ENCODE measurements at regions not wholly inside any gene's neighbourhood (a gene's known extent, or its start where the extent isn't known, plus 50 kb on each side); places are given as distances from the start of the nearest gene placed in this dataset.

GRCh38 chr2:215760091-215760490 lies 253.3 kb downstream of the MREG start:
- TF ChIP-seq, protein P1, sequence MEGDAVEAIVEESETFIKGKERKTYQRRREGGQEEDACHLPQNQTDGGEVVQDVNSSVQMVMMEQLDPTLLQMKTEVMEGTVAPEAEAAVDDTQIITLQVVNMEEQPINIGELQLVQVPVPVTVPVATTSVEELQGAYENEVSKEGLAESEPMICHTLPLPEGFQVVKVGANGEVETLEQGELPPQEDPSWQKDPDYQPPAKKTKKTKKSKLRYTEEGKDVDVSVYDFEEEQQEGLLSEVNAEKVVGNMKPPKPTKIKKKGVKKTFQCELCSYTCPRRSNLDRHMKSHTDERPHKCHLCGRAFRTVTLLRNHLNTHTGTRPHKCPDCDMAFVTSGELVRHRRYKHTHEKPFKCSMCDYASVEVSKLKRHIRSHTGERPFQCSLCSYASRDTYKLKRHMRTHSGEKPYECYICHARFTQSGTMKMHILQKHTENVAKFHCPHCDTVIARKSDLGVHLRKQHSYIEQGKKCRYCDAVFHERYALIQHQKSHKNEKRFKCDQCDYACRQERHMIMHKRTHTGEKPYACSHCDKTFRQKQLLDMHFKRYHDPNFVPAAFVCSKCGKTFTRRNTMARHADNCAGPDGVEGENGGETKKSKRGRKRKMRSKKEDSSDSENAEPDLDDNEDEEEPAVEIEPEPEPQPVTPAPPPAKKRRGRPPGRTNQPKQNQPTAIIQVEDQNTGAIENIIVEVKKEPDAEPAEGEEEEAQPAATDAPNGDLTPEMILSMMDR (IDR thresholded peaks at IDR 0.05), result no peak
- intact Hi-C loops (cut with DNase I), result no loop called here
- Histone ChIP-seq H3K27ac (peak overlapping the region in 1 of 2 donors; percentile 1), H3K4me1 (peaks cover 0 to 8% of the 10 kb centered on the region in 2 donors), H3K9me3 (no peaks in the 10 kb centered on the region), H3K36me3 (no peaks in the 10 kb centered on the region), H3K4me3 (no peak overlapping the region), H3K27me3 (no peaks in the 10 kb centered on the region)
- DNase-seq (ENCODE audit: low spot score in 2 of 2), result no peak

GRCh38 chr2:215758691-215759090 lies 254.7 kb downstream of the MREG start:
- TF ChIP-seq, protein P1 (IDR thresholded peaks at IDR 0.05), result no peak
- H3K36me3 ChIP-seq, result no peaks in the 10 kb centered on the region
- H3K4me1 ChIP-seq, result peaks cover 0 to 16% of the 10 kb centered on the region in 2 donors
- H3K27me3 ChIP-seq, result no peaks in the 10 kb centered on the region
- H3K27ac ChIP-seq, result no peak overlapping the region
- intact Hi-C loops (cut with DNase I), result loop anchor here (10.0 kb wide), 1 partner anchor 156 kb away; no protein-coding TSS in a partner anchor
- H3K9me3 ChIP-seq, result no peaks in the 10 kb centered on the region
- no peak for DNase-seq (ENCODE audit: low spot score in 2 of 2)
- H3K4me3 ChIP-seq, result no peak overlapping the region

DNA sequence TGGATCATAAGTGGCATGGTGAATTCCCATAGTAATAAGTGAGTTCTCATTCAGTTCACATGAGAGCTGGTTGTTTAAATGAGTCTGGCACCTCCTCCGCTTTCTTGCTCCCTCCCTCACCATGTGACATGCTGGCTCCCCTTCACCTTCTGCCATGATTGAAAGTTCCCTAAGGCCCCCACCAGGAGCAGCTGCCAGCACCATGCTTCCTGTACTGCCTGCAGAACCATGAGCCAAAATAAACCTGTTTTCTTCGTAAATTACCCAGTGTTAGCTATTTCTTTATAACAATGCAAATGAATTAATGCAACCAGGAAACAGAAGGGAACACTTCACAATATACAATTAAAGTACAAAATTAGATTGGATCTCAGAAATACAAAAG lies 257.0 kb downstream of the MREG start:
- H3K4me1 ChIP-seq, result peaks cover 0 to 21% of the 10 kb centered on the region in 2 donors
- TF ChIP-seq, protein P1 (IDR thresholded peaks at IDR 0.05), result no peak
- H3K27ac ChIP-seq, result peak overlapping the region in 1 of 2 donors; percentile 1

DNA sequence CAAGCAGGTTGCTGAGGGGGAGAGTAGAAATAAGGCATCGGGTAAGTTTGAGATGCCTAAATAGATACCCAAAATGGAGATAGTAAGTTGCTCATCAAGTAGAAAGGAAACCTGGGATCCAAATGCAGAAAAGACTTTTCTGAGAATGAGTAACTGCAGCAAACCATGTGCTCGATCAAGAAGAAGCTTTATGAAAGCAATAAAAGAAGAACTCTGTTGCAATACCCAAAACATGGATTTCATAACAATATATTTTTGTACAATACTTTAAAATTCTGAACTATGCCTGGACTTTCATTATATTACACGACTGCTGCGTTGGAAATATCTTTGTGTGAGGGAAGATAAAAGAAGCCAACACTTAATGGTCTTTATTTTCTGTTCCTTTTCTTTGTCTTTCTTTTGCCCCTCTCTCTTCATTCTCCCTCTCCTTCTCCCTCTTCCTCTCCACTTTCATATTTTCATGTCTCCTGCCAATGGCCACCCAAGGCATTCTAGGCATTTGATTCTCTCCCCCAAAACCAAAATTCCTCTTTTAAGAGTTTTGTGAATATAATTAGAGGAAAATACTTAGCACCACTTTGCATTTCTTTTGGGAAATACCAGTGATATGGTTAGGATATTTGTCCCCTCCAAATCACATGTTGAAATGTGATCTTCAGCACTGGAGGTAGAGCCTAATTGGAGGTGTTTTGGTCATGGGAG lies 257.6 kb downstream of the MREG start:
- Histone ChIP-seq H3K36me3 (no peaks in the 10 kb centered on the region), H3K9me3 (no peaks in the 10 kb centered on the region), H3K27me3 (no peaks in the 10 kb centered on the region), H3K4me1 (peaks cover 0 to 26% of the 10 kb centered on the region in 2 donors), H3K27ac (peak overlapping the region in 1 of 2 donors; percentile 1), H3K4me3 (no peak overlapping the region)
- intact Hi-C loops (cut with DNase I), result loop anchor here (10.0 kb wide), 1 partner anchor 159 kb away; no protein-coding TSS in a partner anchor
- TF ChIP-seq, protein P1 (IDR thresholded peaks at IDR 0.05), result no peak
- DNase-seq (ENCODE audit: low spot score in 2 of 2), result no peak

More for the DNA sequence above, 257.0 kb downstream of the MREG start:
- intact Hi-C loops (cut with DNase I), result loop anchor here (10.0 kb wide), 1 partner anchor 158 kb away; no protein-coding TSS in a partner anchor
- DNase-seq (ENCODE audit: low spot score in 2 of 2), result no peak
- no peaks in the 10 kb centered on the region for H3K36me3 ChIP-seq
- no peaks in the 10 kb centered on the region for H3K27me3 ChIP-seq
- H3K4me3 ChIP-seq, result no peak overlapping the region
- H3K9me3 ChIP-seq, result no peaks in the 10 kb centered on the region

- Histone ChIP-seq H3K27me3 (no peaks in the 10 kb centered on the region), H3K27ac (no peak overlapping the region), H3K4me1 (peaks cover 0 to 29% of the 10 kb centered on the region in 2 donors), H3K36me3 (no peaks in the 10 kb centered on the region), H3K9me3 (no peaks in the 10 kb centered on the region), H3K4me3 (no peak overlapping the region)
- TF ChIP-seq, protein P1 (IDR thresholded peaks at IDR 0.05), result no peak
- intact Hi-C loops (cut with DNase I), result loop anchor here (10.0 kb wide), 1 partner anchor 160 kb away; no protein-coding TSS in a partner anchor
- DNase-seq (ENCODE audit: low spot score in 2 of 2), result no peak
These were observed 258.8 kb downstream of the MREG start for GRCh38 chr2:215754546-215754945.

Data from ascending aorta (tissue), 2 donors.